ENCODE measurements at regions not wholly inside any gene's neighbourhood (a gene's known extent, or its start where the extent isn't known, plus 50 kb on each side); places are given as distances from the start of the nearest gene placed in this dataset.
"Not testable (repeated sequence)": the region's sequence is repeated elsewhere in the genome, so short reads cannot be mapped to it uniquely, and the experiment has no call there.

GRCh38 chr4:117175369-117175768, 90.0 kb upstream of the TRAM1L1 start:
- TF ChIP-seq, protein P1, sequence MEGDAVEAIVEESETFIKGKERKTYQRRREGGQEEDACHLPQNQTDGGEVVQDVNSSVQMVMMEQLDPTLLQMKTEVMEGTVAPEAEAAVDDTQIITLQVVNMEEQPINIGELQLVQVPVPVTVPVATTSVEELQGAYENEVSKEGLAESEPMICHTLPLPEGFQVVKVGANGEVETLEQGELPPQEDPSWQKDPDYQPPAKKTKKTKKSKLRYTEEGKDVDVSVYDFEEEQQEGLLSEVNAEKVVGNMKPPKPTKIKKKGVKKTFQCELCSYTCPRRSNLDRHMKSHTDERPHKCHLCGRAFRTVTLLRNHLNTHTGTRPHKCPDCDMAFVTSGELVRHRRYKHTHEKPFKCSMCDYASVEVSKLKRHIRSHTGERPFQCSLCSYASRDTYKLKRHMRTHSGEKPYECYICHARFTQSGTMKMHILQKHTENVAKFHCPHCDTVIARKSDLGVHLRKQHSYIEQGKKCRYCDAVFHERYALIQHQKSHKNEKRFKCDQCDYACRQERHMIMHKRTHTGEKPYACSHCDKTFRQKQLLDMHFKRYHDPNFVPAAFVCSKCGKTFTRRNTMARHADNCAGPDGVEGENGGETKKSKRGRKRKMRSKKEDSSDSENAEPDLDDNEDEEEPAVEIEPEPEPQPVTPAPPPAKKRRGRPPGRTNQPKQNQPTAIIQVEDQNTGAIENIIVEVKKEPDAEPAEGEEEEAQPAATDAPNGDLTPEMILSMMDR (IDR thresholded peaks at IDR 0.05): not testable (repeated sequence)
- TF ChIP-seq POLR2A (IDR thresholded peaks at IDR 0.05): not testable (repeated sequence)
